PC-9 (cell line): ENCODE measurements at regions not wholly inside any gene's neighbourhood (a gene's known extent, or its start where the extent isn't known, plus 50 kb on each side); places are given as distances from the start of the nearest gene placed in this dataset.

Source experiments
- CTCF ChIP-seq: fragments of 200-600 bp; sonication (generic); conservative IDR thresholded peaks from 2 replicates; pipeline ENCODE4 v1.6.1; 2017; ENCODE audit warnings: mixed run types, antibody characterized with exemption, mild to moderate bottlenecking, moderate library complexity
- EZH2 ChIP-seq: fragments of 200-600 bp; sonication (generic); IDR thresholded peaks from 2 replicates; pipeline ENCODE4 v1.8.0; 2017; ENCODE audit warnings: antibody characterized with exemption, low read depth

- no peak for TF ChIP-seq CTCF
- TF ChIP-seq EZH2, result no peak
These were observed 246.0 kb downstream of the PMP22 start for GRCh38 chr17:15019158-15019557.
